ENCODE measurements at regions not wholly inside any gene's neighbourhood (a gene's known extent, or its start where the extent isn't known, plus 50 kb on each side); places are given as distances from the start of the nearest gene placed in this dataset.

DNA sequence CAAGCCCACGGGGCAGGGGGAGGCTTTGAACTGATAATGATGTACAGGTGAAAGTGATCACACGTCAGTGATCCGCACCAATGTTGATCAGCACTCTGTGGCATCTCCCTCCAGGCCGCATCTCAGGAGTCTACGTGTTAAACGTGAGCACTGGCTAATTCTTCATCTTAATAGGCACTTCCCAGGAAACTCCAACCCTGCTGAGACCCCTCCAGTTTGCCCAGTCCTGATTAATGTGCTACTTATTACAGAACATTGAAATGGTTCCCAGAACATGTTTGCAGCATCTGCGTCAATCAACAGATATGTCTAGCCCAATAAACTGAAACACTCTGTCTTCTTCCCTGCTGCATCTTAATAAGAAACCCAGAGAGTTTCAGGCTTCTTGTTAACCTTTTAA, 298.4 kb downstream of the DEPDC1B start:
- Histone ChIP-seq H3F3A (ENCODE audit: low read length, unreplicated experiment) (no peaks in the 10 kb centered on the region), H4K20me1 (ENCODE audit: low read length) (no peaks in the 10 kb centered on the region), H3K9ac (ENCODE audit: low read length) (no peak overlapping the region), H3K9me3 (ENCODE audit: low read length) (no peaks in the 10 kb centered on the region), H3K4me1 (ENCODE audit: insufficient read depth, low read length) (no peaks in the 10 kb centered on the region), H3K27ac (ENCODE audit: low read length) (no peak overlapping the region), H2AFZ (ENCODE audit: low read length) (no peak overlapping the region), H3K4me3 (ENCODE audit: low read length) (no peak overlapping the region), H3K79me2 (ENCODE audit: low read length) (no peaks in the 10 kb centered on the region), H3K27me3 (ENCODE audit: low read length) (peaks cover 33% of the 10 kb centered on the region), H3K9me2 (replicated peaks; ENCODE audit: low read length) (no peaks in the 10 kb centered on the region), H3K4me2 (ENCODE audit: low read length) (no peak overlapping the region), H3K36me3 (ENCODE audit: low read depth, low read length) (no peaks in the 10 kb centered on the region)
- ATAC-seq (no peak), DNase-seq (no peak)
- TF ChIP-seq, protein P1, sequence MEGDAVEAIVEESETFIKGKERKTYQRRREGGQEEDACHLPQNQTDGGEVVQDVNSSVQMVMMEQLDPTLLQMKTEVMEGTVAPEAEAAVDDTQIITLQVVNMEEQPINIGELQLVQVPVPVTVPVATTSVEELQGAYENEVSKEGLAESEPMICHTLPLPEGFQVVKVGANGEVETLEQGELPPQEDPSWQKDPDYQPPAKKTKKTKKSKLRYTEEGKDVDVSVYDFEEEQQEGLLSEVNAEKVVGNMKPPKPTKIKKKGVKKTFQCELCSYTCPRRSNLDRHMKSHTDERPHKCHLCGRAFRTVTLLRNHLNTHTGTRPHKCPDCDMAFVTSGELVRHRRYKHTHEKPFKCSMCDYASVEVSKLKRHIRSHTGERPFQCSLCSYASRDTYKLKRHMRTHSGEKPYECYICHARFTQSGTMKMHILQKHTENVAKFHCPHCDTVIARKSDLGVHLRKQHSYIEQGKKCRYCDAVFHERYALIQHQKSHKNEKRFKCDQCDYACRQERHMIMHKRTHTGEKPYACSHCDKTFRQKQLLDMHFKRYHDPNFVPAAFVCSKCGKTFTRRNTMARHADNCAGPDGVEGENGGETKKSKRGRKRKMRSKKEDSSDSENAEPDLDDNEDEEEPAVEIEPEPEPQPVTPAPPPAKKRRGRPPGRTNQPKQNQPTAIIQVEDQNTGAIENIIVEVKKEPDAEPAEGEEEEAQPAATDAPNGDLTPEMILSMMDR (conservative IDR thresholded peaks at IDR 0.05; ENCODE audit: low read depth, low read length): no peak
- no peak for TF ChIP-seq EZH2phosphoT487 (IDR thresholded peaks at IDR 0.05; ENCODE audit: borderline replicate concordance, low read length)
- TF ChIP-seq EZH2 (IDR thresholded peaks at IDR 0.05; ENCODE audit: low read length, unreplicated experiment): no peak
- intact Hi-C loops (cut with micrococcal nuclease): no loop called here
- POLR2A ChIA-PET (ENCODE audit: unreplicated experiment): no interaction called here
- CTCF ChIA-PET: no interaction called here
- BruUV-seq (replicated peaks): no TSS peak

DNA sequence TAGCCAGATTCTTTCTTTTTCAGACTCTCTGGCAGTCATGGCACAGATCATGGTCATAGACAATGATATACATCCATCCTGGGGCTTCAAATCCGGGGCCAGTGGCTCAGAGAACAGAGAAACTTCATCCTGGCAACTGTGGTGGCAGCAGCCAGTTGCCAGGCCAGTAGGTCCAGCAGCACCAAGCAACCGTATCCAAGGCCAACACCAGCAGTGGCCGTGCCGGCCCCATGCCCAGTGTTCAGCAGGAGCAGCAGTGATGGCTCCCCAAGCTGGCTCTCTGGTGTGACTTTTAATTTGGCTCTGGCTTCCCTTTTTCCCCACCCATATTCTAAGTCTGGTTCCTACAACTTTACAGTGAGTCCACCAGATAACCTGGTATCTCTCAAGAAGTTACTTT, 300.5 kb downstream of the DEPDC1B start:
- ChIA-PET POLR2A (ENCODE audit: unreplicated experiment) (no interaction called here), CTCF (no interaction called here)
- peaks cover 37% of the 10 kb centered on the region for H3K27me3 ChIP-seq (ENCODE audit: low read length)
- no peak overlapping the region for H3K27ac ChIP-seq (ENCODE audit: low read length)
- H3K4me2 ChIP-seq (ENCODE audit: low read length): no peak overlapping the region
- no TSS peak for BruUV-seq (replicated peaks)
- no peak overlapping the region for H3K4me3 ChIP-seq (ENCODE audit: low read length)
- no peaks in the 10 kb centered on the region for H3K4me1 ChIP-seq (ENCODE audit: insufficient read depth, low read length)
- ATAC-seq (no peak), DNase-seq (no peak)
- no peaks in the 10 kb centered on the region for H3K9me2 ChIP-seq (replicated peaks; ENCODE audit: low read length)
- H3F3A ChIP-seq (ENCODE audit: low read length, unreplicated experiment): no peaks in the 10 kb centered on the region
- H3K9ac ChIP-seq (ENCODE audit: low read length): no peak overlapping the region
- TF ChIP-seq, protein P1 (conservative IDR thresholded peaks at IDR 0.05; ENCODE audit: low read depth, low read length): no peak
- TF ChIP-seq EZH2 (IDR thresholded peaks at IDR 0.05; ENCODE audit: low read length, unreplicated experiment) (no peak), EZH2phosphoT487 (IDR thresholded peaks at IDR 0.05; ENCODE audit: borderline replicate concordance, low read length) (no peak)
- H2AFZ ChIP-seq (ENCODE audit: low read length): no peak overlapping the region
- no peaks in the 10 kb centered on the region for H4K20me1 ChIP-seq (ENCODE audit: low read length)
- H3K9me3 ChIP-seq (ENCODE audit: low read length): no peaks in the 10 kb centered on the region
- intact Hi-C loops (cut with micrococcal nuclease): no loop called here
- H3K79me2 ChIP-seq (ENCODE audit: low read length): no peaks in the 10 kb centered on the region
- no peaks in the 10 kb centered on the region for H3K36me3 ChIP-seq (ENCODE audit: low read depth, low read length)

DNA sequence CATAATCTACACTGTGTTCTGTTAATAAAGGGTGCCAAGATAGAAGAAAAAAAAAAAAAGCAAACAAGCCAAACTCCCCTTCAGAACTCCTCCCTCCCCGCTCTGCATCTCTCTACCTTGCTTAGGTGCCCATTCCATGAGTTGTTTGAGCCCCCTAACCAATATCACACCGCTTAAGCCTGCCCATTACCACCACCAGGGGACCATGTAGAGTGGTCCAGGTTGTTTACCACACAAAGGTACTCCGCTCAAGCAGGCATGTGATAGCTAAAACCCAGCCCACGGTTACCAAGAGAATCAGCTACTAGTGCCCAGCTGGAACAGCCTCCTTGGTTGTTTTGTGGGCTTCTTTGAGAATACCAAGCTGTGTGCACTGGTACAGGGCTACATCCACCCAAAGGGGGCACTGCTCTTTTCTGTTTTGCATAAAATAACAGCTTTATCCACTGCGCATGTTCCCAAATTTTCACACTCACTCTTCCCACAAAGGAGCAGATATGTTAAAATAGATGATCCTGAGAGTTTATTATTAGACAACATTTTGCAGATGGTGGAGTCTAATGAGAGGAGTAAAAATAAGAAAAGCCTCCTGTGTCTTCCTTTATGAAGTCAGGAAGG, 304.1 kb downstream of the DEPDC1B start:
- no peaks in the 10 kb centered on the region for H4K20me1 ChIP-seq (ENCODE audit: low read length)
- no peak for TF ChIP-seq EZH2 (IDR thresholded peaks at IDR 0.05; ENCODE audit: low read length, unreplicated experiment)
- TF ChIP-seq, protein P1 (conservative IDR thresholded peaks at IDR 0.05; ENCODE audit: low read depth, low read length): peak; percentile 23; the same call in 1 of the 2 replicates
- TF ChIP-seq EZH2phosphoT487 (IDR thresholded peaks at IDR 0.05; ENCODE audit: borderline replicate concordance, low read length): no peak
- intact Hi-C loops (cut with micrococcal nuclease): no loop called here
- no peaks in the 10 kb centered on the region for H3K36me3 ChIP-seq (ENCODE audit: low read depth, low read length)
- no peaks in the 10 kb centered on the region for H3K9me2 ChIP-seq (replicated peaks; ENCODE audit: low read length)
- H3K9me3 ChIP-seq (ENCODE audit: low read length): no peaks in the 10 kb centered on the region
- H3K79me2 ChIP-seq (ENCODE audit: low read length): no peaks in the 10 kb centered on the region
- H3K27ac ChIP-seq (ENCODE audit: low read length): no peak overlapping the region
- ChIA-PET CTCF (interaction anchor here (0.6 to 0.7 kb wide), 2 partner anchors 24 to 100 kb away, joined by 3 read pairs; no protein-coding TSS in a partner anchor), POLR2A (ENCODE audit: unreplicated experiment) (no interaction called here)
- H2AFZ ChIP-seq (ENCODE audit: low read length): no peak overlapping the region
- BruUV-seq (replicated peaks): no TSS peak
- H3K9ac ChIP-seq (ENCODE audit: low read length): no peak overlapping the region
- no peak for DNase-seq
- ATAC-seq: no peak
- no peak overlapping the region for H3K4me3 ChIP-seq (ENCODE audit: low read length)
- no peaks in the 10 kb centered on the region for H3K4me1 ChIP-seq (ENCODE audit: insufficient read depth, low read length)
- H3K27me3 ChIP-seq (ENCODE audit: low read length): peaks cover 39% of the 10 kb centered on the region
- no peak overlapping the region for H3K4me2 ChIP-seq (ENCODE audit: low read length)
- H3F3A ChIP-seq (ENCODE audit: low read length, unreplicated experiment): no peaks in the 10 kb centered on the region
